Stomach (tissue), 4 donors: ENCODE measurements at regions not wholly inside any gene's neighbourhood (a gene's known extent, or its start where the extent isn't known, plus 50 kb on each side); places are given as distances from the start of the nearest gene placed in this dataset.

Experiments used
- CTCF ChIP-seq, 7 experiments: fragments of 450-650 bp in 4 of 7; fragments of 200-600 bp in 3 of 7; sonication (generic) in 3 of 7; IDR thresholded peaks; one replicate each; pipeline ENCODE4 v1.5.1; 2016 to 2019; ENCODE audit warnings: antibody characterized with exemption in 7 of 7, control low read depth in 2 of 7, mild to moderate bottlenecking in 1 of 7
- POLR2A ChIP-seq, 4 donors: fragments of 450-650 bp; IDR thresholded peaks; one replicate each; pipeline ENCODE4 v1.6.1; 2016; ENCODE audit warnings: antibody characterized with exemption in 4 of 4, control low read depth in 2 of 4, mild to moderate bottlenecking in 1 of 4, moderate library complexity in 1 of 4
- POLR2AphosphoS5 ChIP-seq, 3 donors: sonication (generic); formaldehyde crosslinking; IDR thresholded peaks; one replicate each; pipeline ENCODE4 v1.6.1; 2016; ENCODE audit warnings: antibody characterized with exemption in 3 of 3

GRCh38 chr2:146817613-146818012 lies 1027.2 kb upstream of the ACVR2A start:
- TF ChIP-seq CTCF (IDR thresholded peaks at IDR 0.05) (no peak), POLR2A (IDR thresholded peaks at IDR 0.05) (no peak), POLR2AphosphoS5 (IDR thresholded peaks at IDR 0.05) (no peak)
